Astrocyte (in vitro differentiated cells and primary cell): ENCODE measurements at regions not wholly inside any gene's neighbourhood (a gene's known extent, or its start where the extent isn't known, plus 50 kb on each side); places are given as distances from the start of the nearest gene placed in this dataset.

Source experiments
- DNase-seq: peaks from one replicate; pipeline ENCODE4 v3.0.0-alpha.2; 2010; ENCODE audit warnings: low read depth
- FAIRE-seq: peaks from 2 replicates; lab custom pipeline; 2011; peaks lifted over from hg19 to GRCh38; lab: Jason Lieb, UNC
- H2AFZ ChIP-seq: 2 replicates; pipeline ENCODE4 v1.6.0; 2012; ENCODE audit warnings: low read depth, low read length, inconsistent platforms
- H3K27ac ChIP-seq: 2 replicates; pipeline ENCODE4 v1.5.1; 2011; ENCODE audit warnings: low read depth, low read length, inconsistent platforms
- H3K27me3 ChIP-seq: 2 replicates; pipeline ENCODE4 v1.6.0; 2011; ENCODE audit warnings: low read length, inconsistent platforms; ENCODE audit not compliant: insufficient read depth
- H3K36me3 ChIP-seq: 2 replicates; pipeline ENCODE4 v1.5.1; 2011; ENCODE audit warnings: low read length, inconsistent platforms; ENCODE audit not compliant: insufficient read depth
- H3K4me1 ChIP-seq: 2 replicates; pipeline ENCODE4 v1.5.1; 2011; ENCODE audit warnings: low read length, inconsistent platforms; ENCODE audit not compliant: insufficient read depth
- H3K4me2 ChIP-seq: 2 replicates; pipeline ENCODE4 v1.6.0; 2012; ENCODE audit warnings: low read length, inconsistent platforms
- H3K4me3 ChIP-seq: 2 replicates; pipeline ENCODE4 v1.5.1; 2011; ENCODE audit warnings: low read depth, mild to moderate bottlenecking, low read length, inconsistent platforms; ENCODE audit not compliant: insufficient read depth
- H3K79me2 ChIP-seq: 2 replicates; pipeline ENCODE4 v1.6.0; 2012; ENCODE audit warnings: mild to moderate bottlenecking, low read length, inconsistent platforms; ENCODE audit not compliant: insufficient read depth
- H3K9ac ChIP-seq: 2 replicates; pipeline ENCODE4 v1.6.0; 2012; ENCODE audit warnings: mild to moderate bottlenecking, low read length, inconsistent platforms
- H3K9me3 ChIP-seq: 2 replicates; pipeline ENCODE4 v1.5.1; 2012; ENCODE audit warnings: low read depth, mild to moderate bottlenecking, low read length, inconsistent platforms; ENCODE audit not compliant: insufficient read depth
- H4K20me1 ChIP-seq: 2 replicates; pipeline ENCODE4 v1.6.0; 2012; ENCODE audit warnings: low read length, inconsistent platforms; ENCODE audit not compliant: insufficient read depth
- H3K27ac Mint-ChIP-seq: one replicate; pipeline ENCODE4 v1.8.0; 2021; ENCODE audit warnings: mild to moderate bottlenecking, mixed read lengths; ENCODE audit not compliant: unreplicated experiment
- H3K27me3 Mint-ChIP-seq: one replicate; pipeline ENCODE4 v1.8.0; 2021; ENCODE audit warnings: low read depth, mixed read lengths; ENCODE audit not compliant: unreplicated experiment
- H3K36me3 Mint-ChIP-seq: one replicate; pipeline ENCODE4 v1.8.0; 2021; ENCODE audit warnings: low read depth, mixed read lengths; ENCODE audit not compliant: unreplicated experiment
- H3K4me1 Mint-ChIP-seq: one replicate; pipeline ENCODE4 v1.8.0; 2021; ENCODE audit warnings: low read depth, mixed read lengths; ENCODE audit not compliant: unreplicated experiment
- H3K4me3 Mint-ChIP-seq: one replicate; pipeline ENCODE4 v1.8.0; 2021; ENCODE audit warnings: mild to moderate bottlenecking, moderate library complexity, mixed read lengths; ENCODE audit not compliant: unreplicated experiment
- H3K9me3 Mint-ChIP-seq: one replicate; pipeline ENCODE4 v1.8.0; 2021; ENCODE audit warnings: mild to moderate bottlenecking, mixed read lengths; ENCODE audit not compliant: unreplicated experiment
- EZH2 ChIP-seq: IDR thresholded peaks from 2 replicates; pipeline ENCODE4 v1.6.1; 2012; ENCODE audit warnings: mild to moderate bottlenecking, low read length, inconsistent platforms; ENCODE audit not compliant: insufficient read depth
- TF ChIP-seq, protein P1 (sequence below): IDR thresholded peaks from 2 replicates; pipeline ENCODE4 v1.5.1; 2011; ENCODE audit warnings: low read depth, mild to moderate bottlenecking, inconsistent platforms, low read length, moderate library complexity; ENCODE audit not compliant: insufficient read depth

DNA sequence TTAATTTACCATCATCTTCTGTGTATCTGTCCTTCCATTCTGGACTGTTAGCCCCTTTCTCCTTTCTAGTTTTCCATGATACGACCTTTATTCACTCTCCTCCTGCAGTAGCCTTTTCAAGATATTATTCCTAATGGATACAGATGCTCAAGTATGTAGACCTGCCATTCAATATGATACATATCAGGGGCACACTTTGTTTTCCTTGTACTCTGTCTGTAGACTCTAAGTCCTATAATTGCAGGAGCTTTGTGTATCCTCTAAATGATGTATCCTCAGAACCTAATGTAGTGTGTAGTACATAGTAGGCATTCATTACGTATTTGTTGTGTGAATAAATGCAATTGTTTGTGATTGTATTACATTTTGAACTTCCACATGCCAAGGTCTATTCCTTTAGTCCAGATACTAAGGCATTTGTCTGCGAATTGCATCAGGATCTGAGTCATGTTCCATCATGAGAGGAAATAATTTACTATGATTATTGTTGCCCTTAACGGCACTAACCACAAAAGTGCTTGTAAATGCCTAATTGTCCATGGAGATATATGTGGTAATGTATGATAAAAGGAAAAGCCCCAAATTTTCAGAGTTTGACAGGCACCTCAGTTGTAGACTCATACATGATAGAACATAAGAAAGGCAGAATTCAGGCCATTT lies 57.1 kb upstream of the IZUMO3 start:
- no peak overlapping the region for H3K9ac ChIP-seq
- no peak overlapping the region for H3K4me2 ChIP-seq

More for the DNA sequence above, 57.1 kb upstream of the IZUMO3 start:
- Histone ChIP-seq H4K20me1 (no peaks in the 10 kb centered on the region), H2AFZ (no peak overlapping the region), H3K4me1 (no peaks in the 10 kb centered on the region), H3K27me3 (no peaks in the 10 kb centered on the region), H3K4me3 (no peak overlapping the region), H3K36me3 (no peaks in the 10 kb centered on the region), H3K79me2 (no peaks in the 10 kb centered on the region), H3K27ac (no peak overlapping the region), H3K9me3 (no peaks in the 10 kb centered on the region)
- H3K9me3 Mint-ChIP-seq: no peaks in the 10 kb centered on the region
- H3K27me3 Mint-ChIP-seq: no peaks in the 10 kb centered on the region
- H3K36me3 Mint-ChIP-seq: no peaks in the 10 kb centered on the region
- DNase-seq (no peak), FAIRE-seq (no peak)
- TF ChIP-seq EZH2: no peak
- TF ChIP-seq, protein P1, sequence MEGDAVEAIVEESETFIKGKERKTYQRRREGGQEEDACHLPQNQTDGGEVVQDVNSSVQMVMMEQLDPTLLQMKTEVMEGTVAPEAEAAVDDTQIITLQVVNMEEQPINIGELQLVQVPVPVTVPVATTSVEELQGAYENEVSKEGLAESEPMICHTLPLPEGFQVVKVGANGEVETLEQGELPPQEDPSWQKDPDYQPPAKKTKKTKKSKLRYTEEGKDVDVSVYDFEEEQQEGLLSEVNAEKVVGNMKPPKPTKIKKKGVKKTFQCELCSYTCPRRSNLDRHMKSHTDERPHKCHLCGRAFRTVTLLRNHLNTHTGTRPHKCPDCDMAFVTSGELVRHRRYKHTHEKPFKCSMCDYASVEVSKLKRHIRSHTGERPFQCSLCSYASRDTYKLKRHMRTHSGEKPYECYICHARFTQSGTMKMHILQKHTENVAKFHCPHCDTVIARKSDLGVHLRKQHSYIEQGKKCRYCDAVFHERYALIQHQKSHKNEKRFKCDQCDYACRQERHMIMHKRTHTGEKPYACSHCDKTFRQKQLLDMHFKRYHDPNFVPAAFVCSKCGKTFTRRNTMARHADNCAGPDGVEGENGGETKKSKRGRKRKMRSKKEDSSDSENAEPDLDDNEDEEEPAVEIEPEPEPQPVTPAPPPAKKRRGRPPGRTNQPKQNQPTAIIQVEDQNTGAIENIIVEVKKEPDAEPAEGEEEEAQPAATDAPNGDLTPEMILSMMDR: no peak
- peak overlapping the region; percentile 92 for H3K27ac Mint-ChIP-seq
- H3K4me1 Mint-ChIP-seq: peaks cover 8% of the 10 kb centered on the region
- no peak overlapping the region for H3K4me3 Mint-ChIP-seq
